ENCODE measurements at regions not wholly inside any gene's neighbourhood (a gene's known extent, or its start where the extent isn't known, plus 50 kb on each side); places are given as distances from the start of the nearest gene placed in this dataset.

DNA sequence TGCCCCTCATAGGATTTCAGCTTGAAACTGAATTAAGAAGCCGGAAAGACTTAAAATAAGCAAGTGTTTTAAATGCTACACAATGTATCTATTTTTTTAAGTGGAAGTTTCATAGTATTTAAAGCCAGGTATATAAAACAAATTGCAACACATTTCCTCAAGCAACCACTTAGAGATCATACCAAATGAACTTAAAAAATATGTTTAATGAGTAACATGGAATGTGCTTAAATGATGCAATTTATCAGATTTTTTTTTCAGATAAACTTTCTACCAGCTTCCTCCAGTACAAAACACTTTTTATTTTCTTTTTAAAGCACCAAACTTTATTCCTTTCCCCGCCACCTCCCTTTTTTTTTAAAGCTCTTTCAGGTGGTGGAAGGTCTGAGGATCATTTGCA lies 534.3 kb downstream of the BMP2 start:
- TF ChIP-seq EZH2phosphoT487 (conservative IDR thresholded peaks at IDR 0.05; ENCODE audit: low read length): no peak
- TF ChIP-seq, protein P1, sequence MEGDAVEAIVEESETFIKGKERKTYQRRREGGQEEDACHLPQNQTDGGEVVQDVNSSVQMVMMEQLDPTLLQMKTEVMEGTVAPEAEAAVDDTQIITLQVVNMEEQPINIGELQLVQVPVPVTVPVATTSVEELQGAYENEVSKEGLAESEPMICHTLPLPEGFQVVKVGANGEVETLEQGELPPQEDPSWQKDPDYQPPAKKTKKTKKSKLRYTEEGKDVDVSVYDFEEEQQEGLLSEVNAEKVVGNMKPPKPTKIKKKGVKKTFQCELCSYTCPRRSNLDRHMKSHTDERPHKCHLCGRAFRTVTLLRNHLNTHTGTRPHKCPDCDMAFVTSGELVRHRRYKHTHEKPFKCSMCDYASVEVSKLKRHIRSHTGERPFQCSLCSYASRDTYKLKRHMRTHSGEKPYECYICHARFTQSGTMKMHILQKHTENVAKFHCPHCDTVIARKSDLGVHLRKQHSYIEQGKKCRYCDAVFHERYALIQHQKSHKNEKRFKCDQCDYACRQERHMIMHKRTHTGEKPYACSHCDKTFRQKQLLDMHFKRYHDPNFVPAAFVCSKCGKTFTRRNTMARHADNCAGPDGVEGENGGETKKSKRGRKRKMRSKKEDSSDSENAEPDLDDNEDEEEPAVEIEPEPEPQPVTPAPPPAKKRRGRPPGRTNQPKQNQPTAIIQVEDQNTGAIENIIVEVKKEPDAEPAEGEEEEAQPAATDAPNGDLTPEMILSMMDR (IDR thresholded peaks at IDR 0.05; ENCODE audit: insufficient read depth, low read length, poor library complexity, severe bottlenecking): no peak
